Vagina (tissue), 2 donors: ENCODE measurements at regions not wholly inside any gene's neighbourhood (a gene's known extent, or its start where the extent isn't known, plus 50 kb on each side); places are given as distances from the start of the nearest gene placed in this dataset.

Experiments
- CTCF ChIP-seq, 3 experiments: fragments of 450-650 bp in 2 of 3; fragments of 200-600 bp in 1 of 3; sonication (generic) in 1 of 3; IDR thresholded peaks; one replicate each; pipeline ENCODE4 v1.5.1; 2017 to 2019; ENCODE audit warnings: antibody characterized with exemption in 3 of 3, mild to moderate bottlenecking in 2 of 3, moderate library complexity in 2 of 3
- POLR2A ChIP-seq, 2 donors: fragments of 450-650 bp; IDR thresholded peaks; one replicate each; pipeline ENCODE4 v1.6.1; 2017; ENCODE audit warnings: antibody characterized with exemption in 2 of 2, mild to moderate bottlenecking in 2 of 2, moderate library complexity in 2 of 2

GRCh38 chr6:110551088-110551487, 74.7 kb upstream of the SLC22A16 start:
- TF ChIP-seq CTCF (IDR thresholded peaks at IDR 0.05) (no peak), POLR2A (IDR thresholded peaks at IDR 0.05) (no peak)
